HG03097 (cell line): ENCODE measurements at regions not wholly inside any gene's neighbourhood (a gene's known extent, or its start where the extent isn't known, plus 50 kb on each side); places are given as distances from the start of the nearest gene placed in this dataset.

ENCODE experiments used
- ATAC-seq: cut with Tn5 transposase; IDR thresholded peaks from one replicate; pipeline ENCODE4 v1.9.1; 2021; ENCODE audit not compliant: unreplicated experiment, low FRiP score

GRCh38 chr4:123862812-123863211, 466.2 kb downstream of the SPRY1 start:
- no peak for ATAC-seq

GRCh38 chr4:123866796-123867195, 470.2 kb downstream of the SPRY1 start:
- no peak for ATAC-seq

GRCh38 chr4:123867910-123868587, 471.5 kb downstream of the SPRY1 start:
- no peak for ATAC-seq

GRCh38 chr4:123869286-123870215, 473.0 kb downstream of the SPRY1 start:
- no peak for ATAC-seq

GRCh38 chr4:123870216-123870876, 473.8 kb downstream of the SPRY1 start:
- ATAC-seq, result no peak

- ATAC-seq, result no peak
These were observed 474.7 kb downstream of the SPRY1 start for GRCh38 chr4:123871341-123871740.

GRCh38 chr4:123874063-123874462, 477.5 kb downstream of the SPRY1 start:
- ATAC-seq, result no peak

- ATAC-seq, result no peak
These were observed 479.5 kb downstream of the SPRY1 start for GRCh38 chr4:123876143-123876542.

GRCh38 chr4:123876671-123877101, 480.1 kb downstream of the SPRY1 start:
- ATAC-seq, result no peak

GRCh38 chr4:123877551-123877950, 481.0 kb downstream of the SPRY1 start:
- no peak for ATAC-seq

GRCh38 chr4:123878976-123879375, 482.4 kb downstream of the SPRY1 start:
- ATAC-seq, result no peak

- no peak for ATAC-seq
These were observed 484.0 kb downstream of the SPRY1 start for GRCh38 chr4:123880631-123881030.

GRCh38 chr4:123884922-123885321, 488.3 kb downstream of the SPRY1 start:
- ATAC-seq, result no peak

GRCh38 chr4:123889507-123889906, 492.9 kb downstream of the SPRY1 start:
- no peak for ATAC-seq

- no peak for ATAC-seq
These were observed 494.3 kb downstream of the SPRY1 start for GRCh38 chr4:123890889-123891288.

GRCh38 chr4:123891881-123892280, 495.3 kb downstream of the SPRY1 start:
- ATAC-seq, result no peak

- ATAC-seq, result no peak
These were observed 495.9 kb downstream of the SPRY1 start for GRCh38 chr4:123892368-123892976.

GRCh38 chr4:123893011-123893981, 496.7 kb downstream of the SPRY1 start:
- ATAC-seq, result no peak

- no peak for ATAC-seq
These were observed 500.0 kb downstream of the SPRY1 start for GRCh38 chr4:123896446-123897071.
